Glutamatergic neuron (in vitro differentiated cells): ENCODE measurements at regions not wholly inside any gene's neighbourhood (a gene's known extent, or its start where the extent isn't known, plus 50 kb on each side); places are given as distances from the start of the nearest gene placed in this dataset.

Experiments
- DNase-seq: peaks from one replicate; pipeline ENCODE4 v3.0.0; 2022
- H3K27ac Mint-ChIP-seq: one replicate; pipeline ENCODE4 v1.8.0; 2020; ENCODE audit warnings: mild to moderate bottlenecking, mixed read lengths, inconsistent platforms; ENCODE audit not compliant: unreplicated experiment
- H3K27me3 Mint-ChIP-seq: one replicate; pipeline ENCODE4 v1.8.0; 2020; ENCODE audit warnings: mild to moderate bottlenecking, moderate library complexity, mixed read lengths, inconsistent platforms; ENCODE audit not compliant: unreplicated experiment
- H3K36me3 Mint-ChIP-seq: one replicate; pipeline ENCODE4 v1.8.0; 2020; ENCODE audit warnings: mild to moderate bottlenecking, mixed read lengths, inconsistent platforms; ENCODE audit not compliant: unreplicated experiment
- H3K4me1 Mint-ChIP-seq: one replicate; pipeline ENCODE4 v1.8.0; 2020; ENCODE audit warnings: mild to moderate bottlenecking, low read depth, mixed read lengths, inconsistent platforms; ENCODE audit not compliant: unreplicated experiment
- H3K4me3 Mint-ChIP-seq: one replicate; pipeline ENCODE4 v1.8.0; 2020; ENCODE audit warnings: mild to moderate bottlenecking, mixed read lengths, inconsistent platforms; ENCODE audit not compliant: unreplicated experiment
- H3K9me3 Mint-ChIP-seq: one replicate; pipeline ENCODE4 v1.8.0; 2020; ENCODE audit warnings: mild to moderate bottlenecking, moderate library complexity, mixed read lengths, inconsistent platforms; ENCODE audit not compliant: unreplicated experiment
- CTCF ChIP-seq: fragments of 200-600 bp; sonication (generic); IDR thresholded peaks from one replicate; pipeline ENCODE4 v1.5.0; 2021; ENCODE audit not compliant: partially characterized antibody, unreplicated experiment

GRCh38 chr14:53550776-53551175 lies 397.7 kb upstream of the DDHD1 start:
- no peak overlapping the region for H3K27ac Mint-ChIP-seq

GRCh38 chr14:53549956-53550355 lies 396.8 kb upstream of the DDHD1 start:
- Mint-ChIP-seq H3K4me3 (no peak overlapping the region), H3K27me3 (no peaks in the 10 kb centered on the region), H3K9me3 (no peaks in the 10 kb centered on the region), H3K36me3 (no peaks in the 10 kb centered on the region), H3K4me1 (no peaks in the 10 kb centered on the region), H3K27ac (no peak overlapping the region)
- TF ChIP-seq CTCF: no peak
- no peak for DNase-seq

More at GRCh38 chr14:53550776-53551175, 397.7 kb upstream of the DDHD1 start:
- Mint-ChIP-seq H3K36me3 (no peaks in the 10 kb centered on the region), H3K4me1 (no peaks in the 10 kb centered on the region), H3K9me3 (no peaks in the 10 kb centered on the region), H3K4me3 (no peak overlapping the region), H3K27me3 (no peaks in the 10 kb centered on the region)
- no peak for DNase-seq
- TF ChIP-seq CTCF: no peak

- H3K4me3 Mint-ChIP-seq: no peak overlapping the region
- TF ChIP-seq CTCF: no peak
- no peaks in the 10 kb centered on the region for H3K9me3 Mint-ChIP-seq
- H3K27me3 Mint-ChIP-seq: no peaks in the 10 kb centered on the region
- H3K36me3 Mint-ChIP-seq: no peaks in the 10 kb centered on the region
- no peak overlapping the region for H3K27ac Mint-ChIP-seq
- H3K4me1 Mint-ChIP-seq: no peaks in the 10 kb centered on the region
- no peak for DNase-seq
These were observed 394.5 kb upstream of the DDHD1 start for GRCh38 chr14:53547593-53547992.

GRCh38 chr14:53545217-53545616 lies 392.1 kb upstream of the DDHD1 start:
- Mint-ChIP-seq H3K36me3 (no peaks in the 10 kb centered on the region), H3K4me1 (no peaks in the 10 kb centered on the region), H3K27me3 (no peaks in the 10 kb centered on the region), H3K27ac (no peak overlapping the region), H3K9me3 (no peaks in the 10 kb centered on the region), H3K4me3 (no peak overlapping the region)
- TF ChIP-seq CTCF: no peak
- DNase-seq: no peak

GRCh38 chr14:53542732-53543131 lies 389.6 kb upstream of the DDHD1 start:
- no peak overlapping the region for H3K27ac Mint-ChIP-seq
- DNase-seq: no peak
- no peaks in the 10 kb centered on the region for H3K9me3 Mint-ChIP-seq

More at GRCh38 chr14:53542732-53543131, 389.6 kb upstream of the DDHD1 start:
- no peaks in the 10 kb centered on the region for H3K36me3 Mint-ChIP-seq
- no peak for TF ChIP-seq CTCF
- no peak overlapping the region for H3K4me3 Mint-ChIP-seq
- H3K4me1 Mint-ChIP-seq: no peaks in the 10 kb centered on the region
- no peaks in the 10 kb centered on the region for H3K27me3 Mint-ChIP-seq
